ENCODE measurements at regions not wholly inside any gene's neighbourhood (a gene's known extent, or its start where the extent isn't known, plus 50 kb on each side); places are given as distances from the start of the nearest gene placed in this dataset.

DNA sequence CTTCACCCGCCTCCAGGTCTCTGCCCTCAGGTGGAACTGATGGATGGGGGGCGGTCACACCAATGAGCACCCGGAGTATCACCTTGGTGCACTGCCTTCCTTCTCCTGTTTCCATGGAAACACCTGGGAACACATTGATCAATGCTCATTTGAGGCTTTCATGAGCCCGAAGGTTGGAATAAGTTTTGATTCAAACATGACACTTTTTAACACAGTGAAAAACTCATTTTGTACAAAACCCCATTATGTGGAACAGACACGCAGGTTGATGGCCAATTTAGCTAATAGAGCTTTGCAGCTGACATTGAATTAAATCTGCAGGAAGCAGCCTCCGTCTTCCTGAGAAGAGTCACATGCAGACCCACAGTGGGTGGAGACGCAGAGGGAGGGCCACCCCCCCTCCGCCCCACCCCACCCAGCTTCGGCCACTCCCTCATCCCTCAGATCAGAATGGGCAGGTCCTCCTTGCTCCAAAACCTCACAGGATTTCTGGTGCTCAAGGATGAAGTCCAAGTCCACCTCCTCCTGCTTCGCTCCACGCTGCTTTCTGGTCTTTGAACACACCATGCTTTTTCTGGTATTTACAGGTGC lies 96.0 kb upstream of the MYCN start:
- H3K27ac Mint-ChIP-seq: no peak overlapping the region
- peaks cover 4 to 5% of the 10 kb centered on the region in 2 donors for H3K9me3 Mint-ChIP-seq
- no peak overlapping the region for H3K4me3 Mint-ChIP-seq
- no peaks in the 10 kb centered on the region for H3K27me3 Mint-ChIP-seq (ENCODE audit: low read depth)
- DNase-seq (no peak), ATAC-seq (replicated peaks in 1 of 2) (no peak)
- peaks cover 0 to 2% of the 10 kb centered on the region in 2 donors for H3K36me3 Mint-ChIP-seq (ENCODE audit: insufficient read depth in 2 of 2)
- no peaks in the 10 kb centered on the region for H3K4me1 Mint-ChIP-seq (ENCODE audit: low read depth)

DNA sequence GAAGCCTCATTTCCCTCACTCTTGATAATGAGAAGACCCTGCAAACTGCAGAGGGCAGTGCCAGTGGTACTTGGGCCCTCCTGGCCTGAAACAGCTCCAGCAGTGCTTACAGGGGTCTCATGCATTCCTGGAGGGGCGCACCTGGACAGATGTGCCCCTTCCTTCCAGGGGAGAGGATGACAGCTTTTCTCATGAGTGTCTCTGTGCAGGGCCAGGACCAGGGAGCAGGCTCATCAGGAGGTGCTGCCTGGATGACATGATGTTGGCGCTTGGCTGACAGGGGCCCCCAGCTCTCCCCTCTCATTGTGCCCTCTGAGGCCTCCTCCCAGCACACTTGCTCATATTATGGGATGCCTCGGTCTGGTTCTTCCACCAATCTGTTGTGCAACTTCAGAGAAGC lies 95.1 kb upstream of the MYCN start:
- H3K4me1 Mint-ChIP-seq (ENCODE audit: low read depth): no peaks in the 10 kb centered on the region
- no peak for ATAC-seq (replicated peaks in 1 of 2)
- H3K4me3 Mint-ChIP-seq: no peak overlapping the region
- no peak for DNase-seq
- no peak overlapping the region for H3K27ac Mint-ChIP-seq
- peaks cover 5 to 7% of the 10 kb centered on the region in 2 donors for H3K9me3 Mint-ChIP-seq
- H3K36me3 Mint-ChIP-seq (ENCODE audit: insufficient read depth in 2 of 2): peaks cover 0 to 2% of the 10 kb centered on the region in 2 donors
- H3K27me3 Mint-ChIP-seq (ENCODE audit: low read depth): no peaks in the 10 kb centered on the region

DNA sequence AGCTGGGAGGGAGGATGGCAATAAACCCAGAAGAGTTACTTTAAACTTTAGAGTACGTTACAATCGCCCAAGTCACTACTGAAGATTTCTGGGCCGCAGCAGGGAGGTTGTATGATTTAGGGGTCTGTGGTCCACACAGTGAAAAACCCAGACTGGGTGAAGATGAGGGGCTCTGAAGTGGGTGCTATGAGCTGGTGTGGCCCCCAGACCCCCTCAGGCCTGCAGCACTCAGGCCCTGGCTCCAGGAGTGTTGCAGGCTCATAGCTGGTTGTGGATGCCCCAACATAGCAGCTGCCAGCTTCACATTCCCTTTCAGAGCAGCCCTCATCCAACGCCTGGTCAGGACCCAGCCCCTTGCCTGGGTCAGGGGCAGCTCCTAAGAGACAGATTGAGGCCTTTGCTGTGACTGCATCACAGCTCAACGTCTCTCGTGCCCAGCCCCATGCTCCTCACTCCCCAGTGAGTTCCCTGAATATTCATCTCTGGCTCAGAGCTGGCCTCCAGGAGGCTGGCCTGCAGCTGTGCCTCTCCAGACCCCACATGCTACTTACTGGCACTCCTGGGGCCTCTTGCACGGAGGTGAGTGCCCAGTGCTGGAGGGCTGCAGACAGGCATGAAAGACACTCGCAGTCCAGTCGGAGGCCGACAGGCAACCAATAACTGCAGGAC lies 94.5 kb upstream of the MYCN start:
- Mint-ChIP-seq H3K27ac (no peak overlapping the region), H3K4me1 (ENCODE audit: low read depth) (no peaks in the 10 kb centered on the region), H3K4me3 (no peak overlapping the region), H3K27me3 (ENCODE audit: low read depth) (no peaks in the 10 kb centered on the region), H3K36me3 (ENCODE audit: insufficient read depth in 2 of 2) (peaks cover 0 to 2% of the 10 kb centered on the region in 2 donors), H3K9me3 (peaks cover 5 to 7% of the 10 kb centered on the region in 2 donors)
- ATAC-seq (replicated peaks in 1 of 2) (no peak), DNase-seq (no peak)

DNA sequence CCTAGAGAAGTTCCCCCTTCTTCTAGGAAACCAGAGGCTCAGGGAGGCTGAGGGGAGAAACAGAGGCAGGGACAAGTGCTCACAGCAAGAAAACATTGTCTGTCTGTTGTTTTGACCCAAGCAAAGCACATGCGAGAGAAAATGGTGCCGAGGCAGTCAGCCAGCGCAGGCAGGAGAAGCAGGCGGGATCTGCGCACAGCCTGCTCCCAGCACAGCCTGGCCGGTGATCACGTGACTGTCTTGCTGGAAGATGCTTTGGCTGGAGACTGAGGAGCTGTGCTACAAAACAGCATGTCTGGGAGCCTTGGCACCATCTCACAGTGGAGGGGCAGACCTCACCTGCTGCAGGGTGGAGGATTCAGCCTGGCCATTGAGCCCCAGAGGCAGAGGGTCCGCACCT lies 93.7 kb upstream of the MYCN start:
- Mint-ChIP-seq H3K4me1 (ENCODE audit: low read depth) (no peaks in the 10 kb centered on the region), H3K27me3 (ENCODE audit: low read depth) (no peaks in the 10 kb centered on the region), H3K27ac (no peak overlapping the region), H3K9me3 (peaks cover 5 to 7% of the 10 kb centered on the region in 2 donors), H3K36me3 (ENCODE audit: insufficient read depth in 2 of 2) (peaks cover 0 to 2% of the 10 kb centered on the region in 2 donors), H3K4me3 (no peak overlapping the region)
- DNase-seq (no peak), ATAC-seq (replicated peaks in 1 of 2) (no peak)

DNA sequence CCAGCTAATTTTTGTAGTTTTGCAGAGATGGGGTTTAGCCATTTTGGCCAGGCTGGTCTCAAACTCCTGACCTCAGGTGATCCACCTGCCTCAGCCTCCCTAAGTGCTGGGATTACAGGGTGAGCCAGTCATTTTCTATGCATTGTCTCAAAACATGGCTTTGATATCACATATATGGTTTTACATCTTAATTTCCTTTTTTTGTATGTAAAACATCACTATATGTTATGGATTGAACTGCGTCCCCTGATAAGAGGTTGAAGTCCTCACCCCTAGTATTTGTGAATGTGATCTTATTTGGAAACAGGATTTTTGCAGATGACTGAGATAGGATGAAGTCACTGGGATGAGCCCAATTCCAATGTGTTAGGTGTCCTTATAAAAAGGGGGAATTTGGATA lies 89.8 kb upstream of the MYCN start:
- no peak for ATAC-seq (replicated peaks in 1 of 2)
- no peaks in the 10 kb centered on the region for H3K4me1 Mint-ChIP-seq (ENCODE audit: low read depth)
- H3K27ac Mint-ChIP-seq: no peak overlapping the region
- no peaks in the 10 kb centered on the region for H3K27me3 Mint-ChIP-seq (ENCODE audit: low read depth)
- H3K4me3 Mint-ChIP-seq: no peak overlapping the region
- peaks cover 5 to 7% of the 10 kb centered on the region in 2 donors for H3K9me3 Mint-ChIP-seq
- peaks cover 0 to 2% of the 10 kb centered on the region in 2 donors for H3K36me3 Mint-ChIP-seq (ENCODE audit: insufficient read depth in 2 of 2)
- DNase-seq: no peak

DNA sequence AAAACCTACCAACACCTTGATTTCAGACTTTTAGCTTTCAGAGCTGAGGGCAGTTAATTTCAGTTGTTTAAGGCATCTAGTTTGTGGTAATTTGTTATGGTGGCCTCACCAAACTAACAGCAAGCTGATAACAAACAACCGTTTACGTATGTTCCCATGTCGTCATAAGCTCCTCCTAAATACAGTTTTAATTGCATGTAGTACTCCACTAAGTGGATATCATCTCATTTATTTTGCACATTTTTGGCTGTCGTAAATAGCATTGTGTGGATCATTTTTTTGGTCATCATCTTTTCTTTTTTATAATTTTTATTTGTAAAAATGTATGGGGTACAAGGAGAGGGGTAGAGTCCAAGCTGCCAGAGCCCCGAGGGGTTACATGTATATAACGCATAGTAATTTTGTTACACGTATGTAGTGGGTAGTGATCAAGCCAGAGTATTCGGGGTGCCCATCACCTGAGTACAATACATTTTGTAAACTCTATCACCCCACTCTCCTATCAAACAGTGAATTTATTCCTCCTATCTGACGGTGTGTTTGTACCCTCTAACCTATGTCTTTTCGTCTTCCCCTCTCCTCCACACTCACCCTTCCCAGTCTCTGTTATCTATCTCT lies 89.2 kb upstream of the MYCN start:
- Mint-ChIP-seq H3K9me3 (peaks cover 5 to 7% of the 10 kb centered on the region in 2 donors), H3K4me1 (ENCODE audit: low read depth) (no peaks in the 10 kb centered on the region), H3K27ac (no peak overlapping the region), H3K4me3 (no peak overlapping the region), H3K36me3 (ENCODE audit: insufficient read depth in 2 of 2) (peaks cover 0 to 2% of the 10 kb centered on the region in 2 donors), H3K27me3 (ENCODE audit: low read depth) (peaks cover 2% of the 10 kb centered on the region)
- ATAC-seq (replicated peaks in 1 of 2) (no peak), DNase-seq (no peak)

DNA sequence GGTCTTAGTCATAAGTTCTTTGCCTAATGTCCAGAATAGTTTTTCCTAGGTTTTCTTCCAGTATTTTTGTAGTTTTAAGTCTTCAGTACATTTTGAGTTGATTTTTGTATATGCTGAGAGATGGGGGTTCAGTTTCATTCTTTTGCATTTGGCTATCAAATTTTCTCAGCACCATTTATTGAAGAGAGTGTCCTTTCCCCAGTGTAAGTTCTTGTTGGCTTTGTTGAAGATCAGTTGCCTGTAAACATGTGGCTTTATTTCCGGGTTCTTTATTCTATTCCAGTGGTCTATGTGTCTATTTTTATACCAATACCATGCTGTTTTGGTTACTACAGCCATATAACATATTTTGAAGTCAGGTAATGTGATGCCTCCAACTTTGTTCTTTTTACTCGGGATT lies 87.5 kb upstream of the MYCN start:
- ATAC-seq (replicated peaks in 1 of 2) (no peak), DNase-seq (no peak)
- H3K4me1 Mint-ChIP-seq (ENCODE audit: low read depth): no peaks in the 10 kb centered on the region
- H3K4me3 Mint-ChIP-seq: no peak overlapping the region
- H3K36me3 Mint-ChIP-seq (ENCODE audit: insufficient read depth in 2 of 2): no peaks in the 10 kb centered on the region
- H3K27me3 Mint-ChIP-seq (ENCODE audit: low read depth): peaks cover 17% of the 10 kb centered on the region
- no peak overlapping the region for H3K27ac Mint-ChIP-seq
- H3K9me3 Mint-ChIP-seq: peaks cover 2 to 8% of the 10 kb centered on the region in 2 donors

DNA sequence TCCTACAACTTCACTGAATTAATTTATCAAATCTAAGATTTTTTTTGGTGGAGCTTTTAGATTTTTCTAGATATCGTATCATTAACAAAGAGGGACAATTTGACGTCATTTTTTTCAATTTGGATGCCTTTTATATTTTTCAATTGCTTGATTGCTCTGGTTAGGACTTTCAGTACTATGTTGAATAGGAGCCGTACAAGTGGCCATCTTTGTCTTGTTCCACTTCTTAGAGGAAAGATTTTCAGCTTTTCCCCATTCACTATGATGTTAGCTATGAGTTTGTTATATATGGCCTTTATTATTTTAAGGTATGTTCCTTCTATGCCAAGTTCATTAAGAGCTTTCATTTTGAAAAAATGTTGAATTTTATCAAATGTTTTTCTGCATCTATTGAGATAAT lies 86.4 kb upstream of the MYCN start:
- no peak for ATAC-seq (replicated peaks in 1 of 2)
- Mint-ChIP-seq H3K4me1 (ENCODE audit: low read depth) (no peaks in the 10 kb centered on the region), H3K27me3 (ENCODE audit: low read depth) (peaks cover 23% of the 10 kb centered on the region), H3K4me3 (no peak overlapping the region), H3K27ac (no peak overlapping the region), H3K36me3 (ENCODE audit: insufficient read depth in 2 of 2) (no peaks in the 10 kb centered on the region), H3K9me3 (peaks cover 2 to 8% of the 10 kb centered on the region in 2 donors)
- no peak for DNase-seq

DNA sequence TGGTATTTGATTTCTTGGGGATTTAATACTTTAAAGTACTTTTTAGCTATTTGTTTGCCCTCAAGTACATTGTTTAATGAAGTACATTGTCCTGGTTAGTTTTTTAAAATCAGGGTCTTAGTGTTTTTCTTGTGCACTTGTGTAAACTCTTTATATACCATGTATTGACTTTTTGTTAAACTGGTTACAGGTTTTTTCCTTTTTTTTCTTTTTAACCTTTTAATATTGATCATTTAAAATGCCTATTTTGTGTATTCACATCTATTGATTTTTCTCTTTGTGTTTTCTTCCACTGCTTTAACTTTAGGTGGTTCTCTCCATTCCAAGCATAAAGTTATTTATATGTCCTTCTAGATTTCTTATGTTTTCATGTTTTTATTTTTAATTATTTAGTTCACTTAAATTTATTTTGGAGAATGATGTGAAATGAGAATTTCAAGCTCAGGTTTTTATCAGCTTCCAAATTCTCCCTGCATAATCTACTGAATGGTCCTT lies 84.5 kb upstream of the MYCN start:
- H3K27me3 Mint-ChIP-seq (ENCODE audit: low read depth): peaks cover 27% of the 10 kb centered on the region
- no peaks in the 10 kb centered on the region for H3K4me1 Mint-ChIP-seq (ENCODE audit: low read depth)
- no peaks in the 10 kb centered on the region for H3K36me3 Mint-ChIP-seq (ENCODE audit: insufficient read depth in 2 of 2)
- ATAC-seq (replicated peaks in 1 of 2) (no peak), DNase-seq (no peak)
- H3K9me3 Mint-ChIP-seq: peaks cover 0 to 5% of the 10 kb centered on the region in 2 donors
- no peak overlapping the region for H3K4me3 Mint-ChIP-seq
- no peak overlapping the region for H3K27ac Mint-ChIP-seq

DNA sequence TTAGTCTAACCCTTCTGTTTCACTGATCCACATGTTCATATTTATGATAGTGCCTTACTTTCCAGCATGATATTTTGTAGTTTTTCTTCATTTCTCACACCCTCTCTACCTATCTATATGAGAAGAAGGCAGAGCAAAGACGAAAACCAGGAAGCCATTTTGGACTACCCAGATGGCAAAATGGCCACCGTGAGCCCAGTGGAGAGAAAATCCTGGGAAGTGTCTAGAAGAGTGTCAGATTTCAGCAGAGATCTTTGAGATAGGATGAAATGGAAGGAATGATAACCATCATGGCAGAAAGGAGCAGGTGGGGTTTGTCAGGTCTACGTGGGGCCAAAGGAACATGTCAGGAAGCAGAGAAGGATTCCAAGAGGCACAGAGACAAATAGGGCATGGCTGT lies 84.0 kb upstream of the MYCN start:
- Mint-ChIP-seq H3K4me1 (ENCODE audit: low read depth) (no peaks in the 10 kb centered on the region), H3K27me3 (ENCODE audit: low read depth) (peaks cover 27% of the 10 kb centered on the region), H3K9me3 (peaks cover 0 to 5% of the 10 kb centered on the region in 2 donors), H3K36me3 (ENCODE audit: insufficient read depth in 2 of 2) (no peaks in the 10 kb centered on the region), H3K4me3 (no peak overlapping the region), H3K27ac (no peak overlapping the region)
- DNase-seq: no peak
- no peak for ATAC-seq (replicated peaks in 1 of 2)

DNA sequence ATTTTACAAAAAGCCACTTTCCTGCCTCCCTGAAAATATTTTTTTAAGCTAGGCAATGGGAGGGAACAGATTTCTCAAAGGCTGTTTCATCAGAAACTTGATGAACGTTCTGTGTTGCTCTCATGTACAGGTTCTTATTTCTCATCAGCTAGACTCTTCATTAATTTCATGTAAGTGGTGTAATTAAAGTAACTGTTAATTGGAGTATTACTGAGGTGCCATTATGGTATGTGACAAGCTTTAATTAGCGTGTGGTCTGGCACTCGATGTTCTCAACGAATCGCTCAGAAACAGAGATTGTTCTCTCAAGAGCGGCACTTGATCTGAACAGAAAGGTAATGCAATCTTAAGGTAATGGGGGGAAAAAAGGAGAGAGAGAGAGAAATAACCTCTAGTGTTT lies 81.9 kb upstream of the MYCN start:
- Mint-ChIP-seq H3K9me3 (peaks cover 0 to 5% of the 10 kb centered on the region in 2 donors), H3K36me3 (ENCODE audit: insufficient read depth in 2 of 2) (no peaks in the 10 kb centered on the region), H3K4me1 (ENCODE audit: low read depth) (no peaks in the 10 kb centered on the region), H3K27me3 (ENCODE audit: low read depth) (peaks cover 27% of the 10 kb centered on the region), H3K27ac (no peak overlapping the region), H3K4me3 (no peak overlapping the region)
- DNase-seq (no peak), ATAC-seq (replicated peaks in 1 of 2) (no peak)

DNA sequence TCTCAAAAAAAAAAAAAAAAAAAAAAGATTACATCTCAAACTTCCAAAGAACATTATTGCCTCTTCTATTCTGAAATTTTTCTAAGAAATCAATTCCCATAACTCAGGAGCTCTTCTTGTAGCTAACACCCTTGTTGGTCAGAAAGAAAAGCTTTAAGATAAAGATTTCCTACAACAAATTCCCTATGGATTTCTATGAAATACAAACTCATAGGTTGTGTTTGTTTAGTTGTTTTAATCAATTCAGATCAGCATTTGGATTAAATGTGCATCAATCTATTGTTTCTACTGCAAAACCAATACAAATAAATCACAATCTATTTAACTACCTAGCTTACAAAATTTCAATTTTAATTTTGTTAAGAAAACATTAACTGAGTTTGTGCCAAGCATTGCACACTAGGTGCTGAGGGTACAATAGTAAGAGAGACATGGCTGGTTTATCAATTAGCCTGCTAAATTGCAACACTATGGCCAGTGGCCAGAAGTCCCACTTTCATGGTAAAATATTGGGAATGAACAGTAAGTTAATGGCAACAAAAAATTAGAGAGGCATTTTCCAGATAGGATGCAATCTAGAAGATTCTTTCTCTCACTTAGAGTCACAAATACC lies 80.2 kb upstream of the MYCN start:
- H3K27me3 Mint-ChIP-seq (ENCODE audit: low read depth): peaks cover 27% of the 10 kb centered on the region
- ATAC-seq (replicated peaks in 1 of 2): no peak

DNA sequence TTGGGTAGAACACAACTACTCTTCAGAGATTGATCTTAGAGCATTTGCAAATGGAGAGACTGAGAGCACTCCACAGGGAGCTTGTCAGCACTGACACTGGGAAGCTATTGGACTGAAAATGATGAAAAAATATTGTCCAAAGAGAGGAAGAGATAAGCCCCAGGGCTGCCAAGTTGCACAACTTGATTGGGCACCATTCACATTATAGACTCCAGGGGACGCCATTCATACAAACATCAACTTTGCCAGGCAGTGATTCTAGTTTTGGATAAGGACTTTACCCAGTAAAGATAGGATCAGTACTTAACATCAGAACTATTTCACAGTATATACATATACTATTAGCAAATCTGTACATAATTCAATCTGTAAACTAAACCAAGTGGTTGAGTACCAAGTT lies 79.6 kb upstream of the MYCN start:
- ATAC-seq (replicated peaks in 1 of 2): no peak
- peaks cover 0 to 5% of the 10 kb centered on the region in 2 donors for H3K9me3 Mint-ChIP-seq

More for the DNA sequence above, 80.2 kb upstream of the MYCN start:
- DNase-seq: no peak
- Mint-ChIP-seq H3K4me3 (no peak overlapping the region), H3K4me1 (ENCODE audit: low read depth) (no peaks in the 10 kb centered on the region), H3K27ac (no peak overlapping the region), H3K36me3 (ENCODE audit: insufficient read depth in 2 of 2) (no peaks in the 10 kb centered on the region), H3K9me3 (peaks cover 0 to 5% of the 10 kb centered on the region in 2 donors)

More for the DNA sequence above, 79.6 kb upstream of the MYCN start:
- H3K4me3 Mint-ChIP-seq: no peak overlapping the region
- no peak for DNase-seq
- H3K27me3 Mint-ChIP-seq (ENCODE audit: low read depth): peaks cover 27% of the 10 kb centered on the region
- no peaks in the 10 kb centered on the region for H3K36me3 Mint-ChIP-seq (ENCODE audit: insufficient read depth in 2 of 2)
- no peak overlapping the region for H3K27ac Mint-ChIP-seq
- no peaks in the 10 kb centered on the region for H3K4me1 Mint-ChIP-seq (ENCODE audit: low read depth)

Measured in activated T-cell treated with anti-CD3 and anti-CD28 coated beads, Interleukin-2, amount 50 U/mL, for 72 hours (primary cell).